K562 (cell line): ENCODE measurements at regions not wholly inside any gene's neighbourhood (a gene's known extent, or its start where the extent isn't known, plus 50 kb on each side); places are given as distances from the start of the nearest gene placed in this dataset.
A peak's percentile ranks its signal among the peaks of the same experiment; 100 is the strongest.

Experiments used
- ATAC-seq: fragments of 200-7000 bp; cut with Tn5 transposase; 3 replicates; pipeline ENCODE4 v1.9.1; 2020; ENCODE audit warnings: moderate library complexity
- BruUV-seq: library from RNA; stranded (reverse); fragments of 400-500 nt; replicated peaks from 2 replicates; lab custom pipeline; 2021; lab: Mats Ljungman, UMichigan
- CTCF ChIA-PET: fragments of 300-600 bp; formaldehyde crosslinking; extraction: SDS; loops from one replicate; lab custom pipeline; 2021; ENCODE audit warnings: low intra/inter-chr PET ratio; lab: Yijun Ruan, JAX
- POLR2A ChIA-PET: fragments of 300-600, 350-650 bp; sonication (Branson Sonifier 250); formaldehyde crosslinking; extraction: SDS; loops from one replicate; lab custom pipeline; 2021; ENCODE audit warnings: antibody characterized with exemption, inconsistent platforms; lab: Yijun Ruan, JAX
- DNase-seq, 4 experiments: peaks; one replicate each; pipeline versions ENCODE4 v3.0.0 to v3.0.0-alpha.2; 2011 to 2018; ENCODE audit warnings: low spot score in 3 of 4, mixed read lengths in 3 of 4; ENCODE audit errors: extremely low read depth in 1 of 4
- FAIRE-seq: peaks from 2 replicates; lab custom pipeline; 2011; peaks lifted over from hg19 to GRCh38; lab: Jason Lieb, UNC
- H2AFZ ChIP-seq: 2 replicates; pipeline ENCODE4 v1.6.0; 2011; ENCODE audit warnings: low read depth, low read length, control low read depth, inconsistent platforms
- H3K27ac ChIP-seq: fragments of 200-600 bp; 3 replicates; pipeline ENCODE4 v1.8.0; 2011; ENCODE audit warnings: low read depth, mild to moderate bottlenecking, control low read depth, inconsistent platforms, low read length, moderate library complexity, mixed read lengths; ENCODE audit errors: extremely low read depth
- H3K27me3 ChIP-seq, 2 experiments: fragments of 300-600 bp in 1 of 2; 2 replicates in 1 of 2; 3 replicates in 1 of 2; pipeline versions ENCODE4 v1.6.0 to v1.8.0; 2011; ENCODE audit warnings: inconsistent platforms in 2 of 2, low read length in 2 of 2, mild to moderate bottlenecking in 1 of 2, mixed read lengths in 1 of 2, moderate library complexity in 1 of 2; ENCODE audit not compliant: control insufficient read depth in 2 of 2, insufficient read depth in 2 of 2
- H3K36me3 ChIP-seq: fragments of 300-600 bp; 3 replicates; pipeline ENCODE4 v1.8.0; 2011; ENCODE audit warnings: mild to moderate bottlenecking, low read length, inconsistent platforms; ENCODE audit not compliant: control insufficient read depth, insufficient read depth
- H3K4me1 ChIP-seq, 2 experiments: fragments of 200-600 bp in 1 of 2; replicated peaks in 1 of 2; 2 replicates in 1 of 2; 3 replicates in 1 of 2; pipeline versions ENCODE4 v1.5.1 to v1.8.0; 2011; ENCODE audit warnings: inconsistent platforms in 2 of 2, low read length in 2 of 2, mild to moderate bottlenecking in 1 of 2, mixed read lengths in 1 of 2, moderate library complexity in 1 of 2; ENCODE audit not compliant: control insufficient read depth in 2 of 2, insufficient read depth in 2 of 2
- H3K4me2 ChIP-seq: 2 replicates; pipeline ENCODE4 v1.6.1; 2011; ENCODE audit warnings: low read length, control low read depth, inconsistent platforms, mixed read lengths; ENCODE audit not compliant: insufficient read depth
- H3K4me3 ChIP-seq: fragments of 200-600 bp; sonication (generic), shearing (Covaris generic); 2 replicates; pipeline ENCODE4 v1.5.1; 2016; ENCODE audit warnings: control low read depth, inconsistent platforms
- H3K79me2 ChIP-seq: fragments of 200-600 bp; 3 replicates; pipeline ENCODE4 v1.8.0; 2011; ENCODE audit warnings: low read length, inconsistent platforms; ENCODE audit not compliant: control insufficient read depth, insufficient read depth
- H3K9ac ChIP-seq, 2 experiments: 2 replicates each; pipeline versions ENCODE4 v1.6.0 to v1.6.1; 2011; ENCODE audit warnings: low read depth in 2 of 2, low read length in 2 of 2, control low read depth in 1 of 2, inconsistent platforms in 1 of 2, mild to moderate bottlenecking in 1 of 2, mixed read lengths in 1 of 2; ENCODE audit not compliant: insufficient read depth in 1 of 2
- H3K9me1 ChIP-seq: one replicate; pipeline ENCODE4 v1.6.0; 2011; ENCODE audit warnings: inconsistent platforms, mild to moderate bottlenecking, low read length, moderate library complexity; ENCODE audit not compliant: control insufficient read depth, insufficient read depth
- H3K9me3 ChIP-seq: replicated peaks from 2 replicates; pipeline ENCODE4 v1.5.1; 2011; ENCODE audit warnings: low read depth, low read length, inconsistent platforms; ENCODE audit not compliant: control insufficient read depth, insufficient read depth
- H4K20me1 ChIP-seq: replicated peaks from 2 replicates; pipeline ENCODE4 v1.6.1; 2011; ENCODE audit warnings: low read length, inconsistent platforms, mixed read lengths; ENCODE audit not compliant: control insufficient read depth, insufficient read depth
- CXXC5 ChIP-seq: fragments of 250-450 bp; sonication (Bioruptor Pico); IDR thresholded peaks from 2 replicates; pipeline ENCODE4 v1.8.0; 2022; ENCODE audit warnings: inconsistent platforms, mild to moderate bottlenecking, moderate library complexity
- GTF2B ChIP-seq: IDR thresholded peaks from 2 replicates; pipeline ENCODE4 v1.6.1; 2011; ENCODE audit not compliant: insufficient read length; ENCODE audit errors: extremely low read depth
- HMBOX1 ChIP-seq: sonication (generic); IDR thresholded peaks from 2 replicates; pipeline ENCODE4 v1.6.1; 2016
- IRF9 ChIP-seq: fragments of 450-650 bp; IDR thresholded peaks from 2 replicates; pipeline ENCODE4 v1.6.1; 2016; ENCODE audit warnings: missing biosample characterization, missing genetic modification characterization
- MXD1 ChIP-seq: fragments of 250-450 bp; sonication (Bioruptor Pico); IDR thresholded peaks from 2 replicates; pipeline ENCODE4 v1.8.0; 2021; ENCODE audit warnings: borderline replicate concordance, mild to moderate bottlenecking, moderate library complexity; ENCODE audit not compliant: poor library complexity, severe bottlenecking
- NFE2L1 ChIP-seq: fragments of 450-650 bp; IDR thresholded peaks from 2 replicates; pipeline ENCODE4 v1.6.1; 2016; ENCODE audit warnings: missing genetic modification characterization, low read depth, mild to moderate bottlenecking, missing compliant biosample characterization, moderate library complexity, borderline replicate concordance
- NFRKB ChIP-seq: fragments of 450-650 bp; IDR thresholded peaks from 2 replicates; pipeline ENCODE4 v1.6.1; 2016; ENCODE audit warnings: low read depth
- NR1H2 ChIP-seq: sonication (generic); formaldehyde crosslinking; IDR thresholded peaks from 2 replicates; pipeline ENCODE4 v1.4.0; 2020; ENCODE audit warnings: mild to moderate bottlenecking, missing genetic modification reagents
- PHTF2 ChIP-seq: fragments of 250-450 bp; sonication (Bioruptor Pico); IDR thresholded peaks from 2 replicates; pipeline ENCODE4 v1.5.0; 2021; ENCODE audit warnings: mild to moderate bottlenecking
- RERE ChIP-seq: sonication (generic); formaldehyde crosslinking; IDR thresholded peaks from 2 replicates; pipeline ENCODE4 v1.8.0; 2023; ENCODE audit warnings: missing genetic modification reagents, mild to moderate bottlenecking, borderline replicate concordance
- SOX6 ChIP-seq: fragments of 450-650 bp; IDR thresholded peaks from 2 replicates; pipeline ENCODE4 v1.6.1; 2014; ENCODE audit warnings: mild to moderate bottlenecking
- TARDBP ChIP-seq: fragments of 450-650 bp; IDR thresholded peaks from 2 replicates; pipeline ENCODE4 v1.6.1; 2016
- TCF3 ChIP-seq: sonication (generic); formaldehyde crosslinking; IDR thresholded peaks from 2 replicates; pipeline ENCODE4 v1.4.0; 2020; ENCODE audit warnings: mild to moderate bottlenecking, missing genetic modification reagents
- TRIM24 ChIP-seq, 2 experiments: fragments of 450-650 bp; IDR thresholded peaks; 2 replicates each; pipeline ENCODE4 v1.6.1; 2016
- U2AF2 ChIP-seq: fragments of 200-400 bp; formaldehyde crosslinking; optimal IDR thresholded peaks from 2 replicates; pipeline ENCODE3; 2017; ENCODE audit warnings: low read depth, mild to moderate bottlenecking, low read length
- ZFPM2 ChIP-seq: fragments of 250-450 bp; sonication (Bioruptor Pico); IDR thresholded peaks from 2 replicates; pipeline ENCODE4 v1.5.1; 2022; ENCODE audit warnings: mild to moderate bottlenecking
- ZNF165 ChIP-seq: fragments of 250-450 bp; sonication (Bioruptor Pico); IDR thresholded peaks from 2 replicates; pipeline ENCODE4 v1.4.0; 2020; ENCODE audit warnings: borderline replicate concordance
- in situ Hi-C: fragments of 300-500 bp; cut with MboI; formaldehyde crosslinking; loops from 4 replicates; pipeline ENCODE4 v1.15.0; 2018; ENCODE audit warnings: inconsistent platforms, mixed read lengths
- intact Hi-C: fragments of 100-400 bp; cut with micrococcal nuclease; formaldehyde crosslinking; loops from 2 replicates; pipeline ENCODE4 v1.14.2; 2022

- intact Hi-C loops, result no loop called here
- DNase-seq (no peak), FAIRE-seq (peak; percentile 46), ATAC-seq (no peak)
- Histone ChIP-seq H3K27me3 (no peaks in the 10 kb centered on the region), H3K4me2 (no peak overlapping the region), H3K9ac (no peak overlapping the region), H4K20me1 (no peaks in the 10 kb centered on the region), H3K4me3 (no peak overlapping the region), H3K4me1 (no peaks in the 10 kb centered on the region), H3K27ac (no peak overlapping the region), H3K9me3 (no peaks in the 10 kb centered on the region; the same call in 1 of the 2 replicates), H3K79me2 (no peaks in the 10 kb centered on the region), H3K9me1 (no peaks in the 10 kb centered on the region), H3K36me3 (no peaks in the 10 kb centered on the region), H2AFZ (no peak overlapping the region)
- ChIA-PET POLR2A (no interaction called here), CTCF (no interaction called here)
- in situ Hi-C loops, result no loop called here
- no TSS peak for BruUV-seq
- no peak for TF ChIP-seq TARDBP
- no peak for TF ChIP-seq SOX6
- no peak for TF ChIP-seq CXXC5 (CRISPR knock-in tag)
- no peak for TF ChIP-seq TRIM24 (IDR thresholded peaks at IDR 0.05)
- no peak for TF ChIP-seq HMBOX1
- no peak for TF ChIP-seq ZFPM2
- no peak for TF ChIP-seq TCF3 (CRISPR knock-in tag)
- no peak for TF ChIP-seq MXD1 (CRISPR knock-in tag)
- no peak for TF ChIP-seq U2AF2
- TF ChIP-seq RERE (CRISPR knock-in tag), result no peak
- no peak for TF ChIP-seq NR1H2 (CRISPR knock-in tag)
- no peak for TF ChIP-seq IRF9 (tag)
- TF ChIP-seq ZNF165 (CRISPR knock-in tag), result no peak
- no peak for TF ChIP-seq GTF2B
- TF ChIP-seq NFRKB, result no peak
- TF ChIP-seq NFE2L1 (tag), result no peak
- TF ChIP-seq PHTF2 (CRISPR knock-in tag), result no peak
Measured at GRCh38 chr16:63737633-63738032, 1384.2 kb downstream of the CDH11 start.
